Right atrium auricular region (tissue), 2 donors: ENCODE measurements at regions not wholly inside any gene's neighbourhood (a gene's known extent, or its start where the extent isn't known, plus 50 kb on each side); places are given as distances from the start of the nearest gene placed in this dataset.

Experiments
- DNase-seq: peaks from one replicate; pipeline ENCODE4 v3.0.0-alpha.2; 2019; ENCODE audit warnings: low spot score
- H3K27ac ChIP-seq, 2 donors: fragments of 200-600 bp; sonication (generic); 1 replicate in 1 of 2; 2 replicates in 1 of 2; pipeline ENCODE4 v1.5.1; 2016 to 2019
- H3K27me3 ChIP-seq, 2 donors: fragments of 200-600 bp; sonication (generic); one replicate each; pipeline versions ENCODE4 v1.5.1 to v1.6.0; 2017 to 2019
- H3K36me3 ChIP-seq: fragments of 200-600 bp; sonication (generic); one replicate; pipeline ENCODE4 v1.5.1; 2016
- H3K4me1 ChIP-seq, 2 donors: fragments of 200-600 bp; sonication (generic); one replicate each; pipeline versions ENCODE4 v1.5.1 to v1.6.0; 2017 to 2019
- H3K4me3 ChIP-seq, 2 donors: fragments of 200-600 bp; sonication (generic); 1 replicate in 1 of 2; 2 replicates in 1 of 2; pipeline ENCODE4 v1.5.1; 2017 to 2019; ENCODE audit warnings: mild to moderate bottlenecking in 1 of 2, moderate library complexity in 1 of 2
- H3K9me3 ChIP-seq, 2 donors: fragments of 200-600 bp; sonication (generic); one replicate each; pipeline ENCODE4 v1.5.1; 2019
- CTCF ChIP-seq, 2 donors: fragments of 200-600 bp; sonication (generic); IDR thresholded peaks; one replicate each; pipeline ENCODE4 v1.5.1; 2019; ENCODE audit warnings: antibody characterized with exemption in 2 of 2

GRCh38 chr2:103451283-103451682 is 689.5 kb downstream of the TMEM182 start:
- H3K36me3 ChIP-seq: no peaks in the 10 kb centered on the region
- TF ChIP-seq CTCF (IDR thresholded peaks at IDR 0.05): no peak

GRCh38 chr2:103459283-103459682 is 697.5 kb downstream of the TMEM182 start:
- Histone ChIP-seq H3K36me3 (no peaks in the 10 kb centered on the region), H3K27me3 (no peaks in the 10 kb centered on the region), H3K9me3 (no peaks in the 10 kb centered on the region), H3K4me3 (no peak overlapping the region), H3K4me1 (no peaks in the 10 kb centered on the region), H3K27ac (no peak overlapping the region)
- no peak for TF ChIP-seq CTCF (IDR thresholded peaks at IDR 0.05)
- DNase-seq: no peak

More at GRCh38 chr2:103451283-103451682, 689.5 kb downstream of the TMEM182 start:
- Histone ChIP-seq H3K4me1 (no peaks in the 10 kb centered on the region), H3K4me3 (no peak overlapping the region), H3K27ac (no peak overlapping the region), H3K27me3 (no peaks in the 10 kb centered on the region), H3K9me3 (no peaks in the 10 kb centered on the region)
- DNase-seq: no peak

DNA sequence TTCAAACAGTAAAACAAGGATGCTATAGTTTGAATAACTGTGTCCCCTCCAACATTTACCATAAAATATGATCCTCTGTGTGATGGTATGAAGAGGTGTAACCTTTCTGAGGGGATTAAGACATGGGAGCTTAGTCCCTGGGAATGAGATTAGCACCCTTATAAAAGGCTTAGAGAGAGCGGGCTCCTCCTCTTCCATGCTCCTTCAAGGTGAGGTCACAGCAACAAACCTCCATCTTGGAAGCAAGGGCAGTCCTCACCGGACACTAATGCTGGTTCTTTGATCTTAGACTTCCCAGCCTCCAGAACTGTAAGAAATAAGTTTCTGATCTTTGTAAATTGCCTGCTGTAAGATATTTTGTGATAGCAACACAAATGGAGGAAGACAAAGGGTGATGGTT is 700.3 kb downstream of the TMEM182 start:
- no peak for TF ChIP-seq CTCF (IDR thresholded peaks at IDR 0.05)

GRCh38 chr2:103462712-103463111 is 700.9 kb downstream of the TMEM182 start:
- H3K36me3 ChIP-seq: no peaks in the 10 kb centered on the region
- DNase-seq: no peak
- H3K4me1 ChIP-seq: no peaks in the 10 kb centered on the region
- H3K4me3 ChIP-seq: no peak overlapping the region
- no peak for TF ChIP-seq CTCF (IDR thresholded peaks at IDR 0.05)
- H3K27me3 ChIP-seq: no peaks in the 10 kb centered on the region
- no peak overlapping the region for H3K27ac ChIP-seq
- H3K9me3 ChIP-seq: no peaks in the 10 kb centered on the region

More for the DNA sequence above, 700.3 kb downstream of the TMEM182 start:
- H3K4me1 ChIP-seq: no peaks in the 10 kb centered on the region
- no peaks in the 10 kb centered on the region for H3K27me3 ChIP-seq
- H3K27ac ChIP-seq: no peak overlapping the region
- H3K4me3 ChIP-seq: no peak overlapping the region
- no peaks in the 10 kb centered on the region for H3K36me3 ChIP-seq
- no peak for DNase-seq
- no peaks in the 10 kb centered on the region for H3K9me3 ChIP-seq

GRCh38 chr2:103464831-103465230 is 703.0 kb downstream of the TMEM182 start:
- H3K36me3 ChIP-seq: no peaks in the 10 kb centered on the region
- no peak for DNase-seq
- no peak for TF ChIP-seq CTCF (IDR thresholded peaks at IDR 0.05)
- H3K4me1 ChIP-seq: no peaks in the 10 kb centered on the region
- no peaks in the 10 kb centered on the region for H3K27me3 ChIP-seq
- H3K9me3 ChIP-seq: no peaks in the 10 kb centered on the region
- H3K4me3 ChIP-seq: no peak overlapping the region
- H3K27ac ChIP-seq: no peak overlapping the region

- TF ChIP-seq CTCF (IDR thresholded peaks at IDR 0.05): no peak
- no peaks in the 10 kb centered on the region for H3K27me3 ChIP-seq
- DNase-seq: no peak
- H3K4me1 ChIP-seq: no peaks in the 10 kb centered on the region
- H3K36me3 ChIP-seq: no peaks in the 10 kb centered on the region
- no peak overlapping the region for H3K4me3 ChIP-seq
- H3K9me3 ChIP-seq: no peaks in the 10 kb centered on the region
- no peak overlapping the region for H3K27ac ChIP-seq
Measured at GRCh38 chr2:103469800-103470199, 708.0 kb downstream of the TMEM182 start.
